CD14-positive monocyte (primary cell): ENCODE measurements at regions not wholly inside any gene's neighbourhood (a gene's known extent, or its start where the extent isn't known, plus 50 kb on each side); places are given as distances from the start of the nearest gene placed in this dataset.

Source experiments
- DNase-seq, 3 donors: peaks; one replicate each; pipeline ENCODE4 v3.0.0-alpha.2; 2011 to 2022
- H2AFZ ChIP-seq: 2 replicates; pipeline ENCODE4 v1.6.0; 2012; ENCODE audit warnings: mild to moderate bottlenecking, low read depth, low read length, inconsistent platforms; ENCODE audit not compliant: insufficient read depth, poor library complexity, severe bottlenecking
- H3K27ac ChIP-seq, 2 donors: 1 replicate in 1 of 2; 2 replicates in 1 of 2; pipeline ENCODE4 v1.5.1; 2012 to 2013; ENCODE audit warnings: low read length in 2 of 2, control low read depth in 1 of 2, inconsistent platforms in 1 of 2, low read depth in 1 of 2, mild to moderate bottlenecking in 1 of 2
- H3K27me3 ChIP-seq, 2 donors: one replicate each; pipeline versions ENCODE4 v1.6.0 to v1.6.1; 2011 to 2013; ENCODE audit warnings: low read length in 2 of 2; ENCODE audit not compliant: control insufficient read depth in 2 of 2, insufficient read depth in 2 of 2
- H3K36me3 ChIP-seq, 2 donors: replicated peaks in 1 of 2; 1 replicate in 1 of 2; 2 replicates in 1 of 2; pipeline versions ENCODE4 v1.5.1 to v1.6.1; 2012 to 2013; ENCODE audit warnings: low read length in 2 of 2, control low read depth in 1 of 2, inconsistent platforms in 1 of 2, mild to moderate bottlenecking in 1 of 2; ENCODE audit not compliant: insufficient read depth in 2 of 2, control insufficient read depth in 1 of 2
- H3K4me1 ChIP-seq, 2 donors: 1 replicate in 1 of 2; 2 replicates in 1 of 2; pipeline versions ENCODE4 v1.5.1 to v1.6.1; 2012 to 2013; ENCODE audit warnings: low read length in 2 of 2, control low read depth in 1 of 2, inconsistent platforms in 1 of 2, mild to moderate bottlenecking in 1 of 2, moderate library complexity in 1 of 2; ENCODE audit not compliant: insufficient read depth in 2 of 2, control insufficient read depth in 1 of 2
- H3K4me2 ChIP-seq: replicated peaks from 2 replicates; pipeline ENCODE3; 2012; ENCODE audit warnings: low read length, moderate library complexity, mild to moderate bottlenecking; ENCODE audit not compliant: poor library complexity, severe bottlenecking; ENCODE audit errors: extremely low read depth
- H3K4me3 ChIP-seq, 3 experiments: fragments of 200-600 bp in 1 of 3; sonication (generic) in 1 of 3; replicated peaks in 1 of 3; 1 replicate in 2 of 3; 2 replicates in 1 of 3; pipeline ENCODE4 v1.5.1; 2011 to 2013; ENCODE audit warnings: low read length in 3 of 3, mild to moderate bottlenecking in 3 of 3, control low read depth in 2 of 3, low read depth in 2 of 3, inconsistent platforms in 1 of 3, moderate library complexity in 1 of 3
- H3K79me2 ChIP-seq: 2 replicates; pipeline ENCODE4 v1.6.0; 2012; ENCODE audit warnings: mild to moderate bottlenecking, control low read depth, inconsistent platforms, low read length, moderate library complexity; ENCODE audit not compliant: insufficient read depth
- H3K9ac ChIP-seq: 2 replicates; pipeline ENCODE4 v1.6.0; 2017; ENCODE audit warnings: low read length, mild to moderate bottlenecking; ENCODE audit not compliant: insufficient read depth, poor library complexity, severe bottlenecking
- H3K9me3 ChIP-seq, 2 donors: replicated peaks in 1 of 2; 1 replicate in 1 of 2; 2 replicates in 1 of 2; pipeline versions ENCODE4 v1.5.1 to v1.6.1; 2012 to 2013; ENCODE audit warnings: low read length in 2 of 2, control low read depth in 1 of 2; ENCODE audit not compliant: control insufficient read depth in 1 of 2, insufficient read depth in 1 of 2
- H4K20me1 ChIP-seq: 2 replicates; pipeline ENCODE4 v1.6.0; 2012; ENCODE audit warnings: mild to moderate bottlenecking, low read length, control low read depth, moderate library complexity; ENCODE audit not compliant: insufficient read depth
- H3K27ac Mint-ChIP-seq, 7 donors: one replicate each; pipeline ENCODE4 v1.8.0; 2020; ENCODE audit warnings: mild to moderate bottlenecking in 7 of 7, mixed read lengths in 7 of 7, moderate library complexity in 6 of 7, inconsistent platforms in 2 of 7
- H3K27me3 Mint-ChIP-seq, 3 donors: one replicate each; pipeline ENCODE4 v1.8.0; 2021 to 2022; ENCODE audit warnings: low read depth in 3 of 3, mild to moderate bottlenecking in 3 of 3, mixed read lengths in 3 of 3, moderate library complexity in 3 of 3, inconsistent platforms in 1 of 3
- H3K36me3 Mint-ChIP-seq, 2 donors: one replicate each; pipeline ENCODE4 v1.8.0; 2020; ENCODE audit warnings: mixed read lengths in 2 of 2, inconsistent platforms in 1 of 2, mild to moderate bottlenecking in 1 of 2
- H3K4me1 Mint-ChIP-seq: one replicate; pipeline ENCODE4 v1.8.0; 2020; ENCODE audit warnings: mild to moderate bottlenecking, mixed read lengths
- H3K4me3 Mint-ChIP-seq, 2 donors: one replicate each; pipeline ENCODE4 v1.8.0; 2020; ENCODE audit warnings: mild to moderate bottlenecking in 2 of 2, mixed read lengths in 2 of 2, moderate library complexity in 1 of 2
- H3K9me3 Mint-ChIP-seq, 7 donors: one replicate each; pipeline ENCODE4 v1.8.0; 2020 to 2022; ENCODE audit warnings: mixed read lengths in 7 of 7, mild to moderate bottlenecking in 6 of 7, moderate library complexity in 6 of 7, inconsistent platforms in 2 of 7
- WGBS: methylation state at CpG from one replicate; pipeline ENCODE4 v1.1.5; 2013; ENCODE audit warnings: missing lambda C conversion rate; ENCODE audit not compliant: insufficient coverage; 5-methylcytosine and 5-hydroxymethylcytosine counted together
- intact Hi-C, 2 donors: fragments of 100-400 bp; cut with micrococcal nuclease; formaldehyde crosslinking; loops; one replicate each; pipeline versions ENCODE4 v1.15.0 to v1.15.1; 2023
- TF ChIP-seq, protein P1 (sequence below): fragments of 200-600 bp; IDR thresholded peaks from one replicate; pipeline ENCODE4 v1.8.0; 2022; ENCODE audit warnings: antibody characterized with exemption, mild to moderate bottlenecking

DNA sequence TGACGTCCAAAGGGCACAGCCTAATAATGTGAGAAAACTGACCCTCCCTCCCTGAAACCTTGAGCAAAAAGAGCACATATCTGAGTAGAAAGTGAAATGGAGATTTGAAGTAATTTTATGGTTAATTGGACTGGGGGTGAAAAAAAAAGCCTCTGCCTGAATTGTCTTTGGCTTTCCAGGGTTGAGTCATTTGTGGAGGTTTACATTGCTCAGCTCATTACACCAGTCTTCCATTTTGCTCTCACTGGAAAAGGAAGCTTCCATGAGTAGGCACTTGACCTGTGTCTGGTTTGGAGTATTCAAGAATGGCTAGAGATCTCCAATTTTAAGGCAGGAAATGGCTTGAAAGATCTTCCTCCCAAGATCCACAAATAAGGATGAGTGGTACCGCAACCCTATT lies 273.9 kb downstream of the PDCD6IP start:
- Histone ChIP-seq H3K4me1 (no peaks in the 10 kb centered on the region), H3K9me3 (no peaks in the 10 kb centered on the region), H3K4me3 (no peak overlapping the region), H4K20me1 (no peaks in the 10 kb centered on the region), H3K36me3 (no peaks in the 10 kb centered on the region), H3K9ac (no peak overlapping the region), H3K4me2 (no peak overlapping the region), H3K79me2 (no peaks in the 10 kb centered on the region), H2AFZ (no peak overlapping the region), H3K27ac (no peak overlapping the region), H3K27me3 (no peaks in the 10 kb centered on the region)
- Mint-ChIP-seq H3K4me1 (no peaks in the 10 kb centered on the region), H3K27ac (no peak overlapping the region), H3K27me3 (peaks cover 0 to 5% (median 0%) of the 10 kb centered on the region in 3 donors), H3K9me3 (peaks cover 0 to 6% (median 2%) of the 10 kb centered on the region in 7 donors), H3K36me3 (no peaks in the 10 kb centered on the region), H3K4me3 (no peak overlapping the region)
- TF ChIP-seq, protein P1, sequence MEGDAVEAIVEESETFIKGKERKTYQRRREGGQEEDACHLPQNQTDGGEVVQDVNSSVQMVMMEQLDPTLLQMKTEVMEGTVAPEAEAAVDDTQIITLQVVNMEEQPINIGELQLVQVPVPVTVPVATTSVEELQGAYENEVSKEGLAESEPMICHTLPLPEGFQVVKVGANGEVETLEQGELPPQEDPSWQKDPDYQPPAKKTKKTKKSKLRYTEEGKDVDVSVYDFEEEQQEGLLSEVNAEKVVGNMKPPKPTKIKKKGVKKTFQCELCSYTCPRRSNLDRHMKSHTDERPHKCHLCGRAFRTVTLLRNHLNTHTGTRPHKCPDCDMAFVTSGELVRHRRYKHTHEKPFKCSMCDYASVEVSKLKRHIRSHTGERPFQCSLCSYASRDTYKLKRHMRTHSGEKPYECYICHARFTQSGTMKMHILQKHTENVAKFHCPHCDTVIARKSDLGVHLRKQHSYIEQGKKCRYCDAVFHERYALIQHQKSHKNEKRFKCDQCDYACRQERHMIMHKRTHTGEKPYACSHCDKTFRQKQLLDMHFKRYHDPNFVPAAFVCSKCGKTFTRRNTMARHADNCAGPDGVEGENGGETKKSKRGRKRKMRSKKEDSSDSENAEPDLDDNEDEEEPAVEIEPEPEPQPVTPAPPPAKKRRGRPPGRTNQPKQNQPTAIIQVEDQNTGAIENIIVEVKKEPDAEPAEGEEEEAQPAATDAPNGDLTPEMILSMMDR = no peak
- intact Hi-C loops = no loop called here
- no CpG with 5 or more reads among the region's 2 CpGs for WGBS
- DNase-seq = no peak

- Histone ChIP-seq H3K27me3 (no peaks in the 10 kb centered on the region), H3K9ac (no peak overlapping the region), H4K20me1 (no peaks in the 10 kb centered on the region), H2AFZ (no peak overlapping the region), H3K27ac (no peak overlapping the region), H3K79me2 (no peaks in the 10 kb centered on the region), H3K36me3 (no peaks in the 10 kb centered on the region), H3K4me1 (no peaks in the 10 kb centered on the region), H3K4me2 (no peak overlapping the region), H3K4me3 (no peak overlapping the region), H3K9me3 (no peaks in the 10 kb centered on the region)
- Mint-ChIP-seq H3K27me3 (peaks cover 0 to 5% (median 0%) of the 10 kb centered on the region in 3 donors), H3K4me3 (no peak overlapping the region), H3K9me3 (peaks cover 0 to 6% (median 2%) of the 10 kb centered on the region in 7 donors), H3K27ac (no peak overlapping the region), H3K36me3 (no peaks in the 10 kb centered on the region), H3K4me1 (no peaks in the 10 kb centered on the region)
- TF ChIP-seq, protein P1 = no peak
- intact Hi-C loops = no loop called here
- DNase-seq = no peak
These were observed 274.7 kb downstream of the PDCD6IP start for GRCh38 chr3:34073111-34073510.
